ENCODE measurements at regions not wholly inside any gene's neighbourhood (a gene's known extent, or its start where the extent isn't known, plus 50 kb on each side); places are given as distances from the start of the nearest gene placed in this dataset.

GRCh38 chr4:182014164-182014563, 229.0 kb upstream of the TENM3 start:
- no peak for DNase-seq (ENCODE audit: low read depth)

GRCh38 chr4:182015014-182015413, 228.2 kb upstream of the TENM3 start:
- no peak for DNase-seq (ENCODE audit: low read depth)

- DNase-seq (ENCODE audit: low read depth): no peak
These were observed 227.3 kb upstream of the TENM3 start for GRCh38 chr4:182015893-182016292.

GRCh38 chr4:182017038-182017437, 226.2 kb upstream of the TENM3 start:
- no peak for DNase-seq (ENCODE audit: low read depth)

GRCh38 chr4:182018691-182019090, 224.5 kb upstream of the TENM3 start:
- DNase-seq (ENCODE audit: low read depth): no peak

GRCh38 chr4:182019148-182019652, 224.0 kb upstream of the TENM3 start:
- DNase-seq (ENCODE audit: low read depth): no peak

- no peak for DNase-seq (ENCODE audit: low read depth)
These were observed 220.3 kb upstream of the TENM3 start for GRCh38 chr4:182022909-182023308.

- DNase-seq (ENCODE audit: low read depth): no peak
These were observed 219.7 kb upstream of the TENM3 start for GRCh38 chr4:182023469-182023868.

GRCh38 chr4:182042945-182043344, 200.3 kb upstream of the TENM3 start:
- no peak for DNase-seq (ENCODE audit: low read depth)

- DNase-seq (ENCODE audit: low read depth): no peak
These were observed 194.3 kb upstream of the TENM3 start for GRCh38 chr4:182048871-182049270.

- no peak for DNase-seq (ENCODE audit: low read depth)
These were observed 186.3 kb upstream of the TENM3 start for GRCh38 chr4:182056866-182057265.

GRCh38 chr4:182062458-182062857, 180.7 kb upstream of the TENM3 start:
- DNase-seq (ENCODE audit: low read depth): no peak

GRCh38 chr4:182062936-182063335, 180.3 kb upstream of the TENM3 start:
- DNase-seq (ENCODE audit: low read depth): no peak

GRCh38 chr4:182063651-182064050, 179.6 kb upstream of the TENM3 start:
- DNase-seq (ENCODE audit: low read depth): no peak

GRCh38 chr4:182065255-182065654, 177.9 kb upstream of the TENM3 start:
- DNase-seq (ENCODE audit: low read depth): no peak

GRCh38 chr4:182066037-182066436, 177.2 kb upstream of the TENM3 start:
- DNase-seq (ENCODE audit: low read depth): no peak

GRCh38 chr4:182067828-182068227, 175.4 kb upstream of the TENM3 start:
- DNase-seq (ENCODE audit: low read depth): no peak

GRCh38 chr4:182068920-182069319, 174.3 kb upstream of the TENM3 start:
- no peak for DNase-seq (ENCODE audit: low read depth)

- no peak for DNase-seq (ENCODE audit: low read depth)
These were observed 169.9 kb upstream of the TENM3 start for GRCh38 chr4:182073278-182073677.

- no peak for DNase-seq (ENCODE audit: low read depth)
These were observed 169.1 kb upstream of the TENM3 start for GRCh38 chr4:182074139-182074538.

- no peak for DNase-seq (ENCODE audit: low read depth)
These were observed 168.4 kb upstream of the TENM3 start for GRCh38 chr4:182074810-182075209.

GRCh38 chr4:182082910-182083309, 160.3 kb upstream of the TENM3 start:
- no peak for DNase-seq (ENCODE audit: low read depth)

- no peak for DNase-seq (ENCODE audit: low read depth)
These were observed 159.4 kb upstream of the TENM3 start for GRCh38 chr4:182083671-182084410.

- no peak for DNase-seq (ENCODE audit: low read depth)
These were observed 158.1 kb upstream of the TENM3 start for GRCh38 chr4:182085051-182085480.
